Lower leg skin (tissue), 4 donors: ENCODE measurements at regions not wholly inside any gene's neighbourhood (a gene's known extent, or its start where the extent isn't known, plus 50 kb on each side); places are given as distances from the start of the nearest gene placed in this dataset.

Source experiments
- DNase-seq, 2 donors: peaks; one replicate each; pipeline ENCODE4 v3.0.0-alpha.2; 2019; ENCODE audit warnings: low spot score in 2 of 2
- H3K4me3 ChIP-seq: fragments of 200-600 bp; sonication (generic); 2 replicates; pipeline ENCODE4 v1.5.1; 2017; ENCODE audit warnings: mild to moderate bottlenecking, low read depth; ENCODE audit not compliant: poor library complexity, severe bottlenecking
- CTCF ChIP-seq, 3 donors: fragments of 450-650 bp; IDR thresholded peaks; one replicate each; pipeline ENCODE4 v1.5.1; 2016; ENCODE audit warnings: antibody characterized with exemption in 3 of 3, mild to moderate bottlenecking in 3 of 3, moderate library complexity in 2 of 3
- POLR2A ChIP-seq, 2 donors: fragments of 450-650 bp; IDR thresholded peaks; one replicate each; pipeline ENCODE4 v1.6.1; 2016 to 2017; ENCODE audit warnings: antibody characterized with exemption in 2 of 2, mild to moderate bottlenecking in 1 of 2, moderate library complexity in 1 of 2
- WGBS, 2 donors: methylation state at CpG; one replicate each; pipeline ENCODE4 v1.1.5; 2018; 5-methylcytosine and 5-hydroxymethylcytosine counted together
- intact Hi-C: fragments of 100-400 bp; cut with DNase I; formaldehyde crosslinking; loops from one replicate; pipeline ENCODE4 v1.15.0; 2023; ENCODE audit warnings: low total_unique reads

GRCh38 chr16:5577463-5577862 is 479.9 kb upstream of the EEF2KMT start:
- TF ChIP-seq CTCF (IDR thresholded peaks at IDR 0.05), result no peak
- TF ChIP-seq POLR2A (IDR thresholded peaks at IDR 0.05), result no peak
- 63 to 71% methylated on average over 5 of the region's 5 CpGs for WGBS, 2 donors
- DNase-seq, result no peak
- no peak overlapping the region for H3K4me3 ChIP-seq
- intact Hi-C loops, result no loop called here

- intact Hi-C loops, result no loop called here
- DNase-seq, result no peak
- TF ChIP-seq POLR2A (IDR thresholded peaks at IDR 0.05), result no peak
- no peak for TF ChIP-seq CTCF (IDR thresholded peaks at IDR 0.05)
- 57 to 70% methylated on average over 3 of the region's 3 CpGs for WGBS, 2 donors
- no peak overlapping the region for H3K4me3 ChIP-seq
Measured at GRCh38 chr16:5575646-5576245, 478.2 kb upstream of the EEF2KMT start.

GRCh38 chr16:5575121-5575520 is 477.5 kb upstream of the EEF2KMT start:
- no peak overlapping the region for H3K4me3 ChIP-seq
- no peak for DNase-seq
- intact Hi-C loops, result no loop called here
- TF ChIP-seq POLR2A (IDR thresholded peaks at IDR 0.05), result no peak
- no peak for TF ChIP-seq CTCF (IDR thresholded peaks at IDR 0.05)
- 94 to 95% methylated on average over 6 of the region's 6 CpGs for WGBS, 2 donors

GRCh38 chr16:5572056-5572455 is 474.5 kb upstream of the EEF2KMT start:
- 81 to 87% methylated on average over 2 of the region's 2 CpGs for WGBS, 2 donors
- DNase-seq, result no peak
- TF ChIP-seq CTCF (IDR thresholded peaks at IDR 0.05) (no peak), POLR2A (IDR thresholded peaks at IDR 0.05) (no peak)
- H3K4me3 ChIP-seq, result no peak overlapping the region
- intact Hi-C loops, result no loop called here

GRCh38 chr16:5571446-5571845 is 473.9 kb upstream of the EEF2KMT start:
- 83 to 89% methylated on average over 7 to 8 of the region's 8 CpGs for WGBS, 2 donors
- no peak for TF ChIP-seq CTCF (IDR thresholded peaks at IDR 0.05)
- intact Hi-C loops, result no loop called here
- DNase-seq, result no peak
- H3K4me3 ChIP-seq, result no peak overlapping the region

GRCh38 chr16:5561800-5562199 is 464.2 kb upstream of the EEF2KMT start:
- TF ChIP-seq CTCF (IDR thresholded peaks at IDR 0.05) (no peak), POLR2A (IDR thresholded peaks at IDR 0.05) (no peak)
- no peak for DNase-seq
- 69 to 75% methylated on average over 6 of the region's 6 CpGs for WGBS, 2 donors
- no peak overlapping the region for H3K4me3 ChIP-seq
- intact Hi-C loops, result no loop called here
